Endothelial cell of umbilical vein (primary cell): ENCODE measurements at regions not wholly inside any gene's neighbourhood (a gene's known extent, or its start where the extent isn't known, plus 50 kb on each side); places are given as distances from the start of the nearest gene placed in this dataset.

Source experiments
- EZH2 ChIP-seq: IDR thresholded peaks from 2 replicates; pipeline ENCODE4 v1.6.1; 2012; ENCODE audit warnings: borderline replicate concordance, low read depth, mild to moderate bottlenecking, moderate library complexity, low read length, inconsistent platforms; ENCODE audit not compliant: severe bottlenecking
- FOS ChIP-seq: IDR thresholded peaks from 2 replicates; pipeline ENCODE4 v1.6.1; 2011; ENCODE audit warnings: mild to moderate bottlenecking, low read length, moderate library complexity, borderline replicate concordance; ENCODE audit not compliant: insufficient read depth
- GATA2 ChIP-seq: IDR thresholded peaks from 2 replicates; pipeline ENCODE4 v1.7.0; 2011; ENCODE audit warnings: low read depth, mild to moderate bottlenecking, moderate library complexity, mixed read lengths, low read length; ENCODE audit not compliant: insufficient read length, insufficient read depth
- MYC ChIP-seq: IDR thresholded peaks from one replicate; pipeline ENCODE4 v1.6.1; 2011; ENCODE audit warnings: mild to moderate bottlenecking, low read depth, low read length
- POLR2A ChIP-seq: IDR thresholded peaks from 2 replicates; pipeline ENCODE4 v1.6.1; 2012; ENCODE audit warnings: low read depth, mild to moderate bottlenecking, control low read depth, low read length
- POLR2AphosphoS5 ChIP-seq: IDR thresholded peaks from 2 replicates; pipeline ENCODE4 v1.6.1; 2012; ENCODE audit warnings: low read depth, mild to moderate bottlenecking, control low read depth, low read length, moderate library complexity; ENCODE audit not compliant: insufficient read depth
- TF ChIP-seq, protein P1 (sequence below), 2 donors: IDR thresholded peaks; 1 replicate in 1 of 2; 2 replicates in 1 of 2; pipeline ENCODE4 v1.5.1; 2011; ENCODE audit warnings: low read length in 2 of 2, mild to moderate bottlenecking in 2 of 2, moderate library complexity in 2 of 2, control low read depth in 1 of 2, inconsistent platforms in 1 of 2, low read depth in 1 of 2; ENCODE audit not compliant: insufficient read depth in 1 of 2; ENCODE audit errors: extremely low read depth in 1 of 2
- TF ChIP-seq, protein P2 (sequence below): IDR thresholded peaks from 2 replicates; pipeline ENCODE4 v1.6.1; 2011; ENCODE audit not compliant: insufficient read depth, insufficient read length

DNA sequence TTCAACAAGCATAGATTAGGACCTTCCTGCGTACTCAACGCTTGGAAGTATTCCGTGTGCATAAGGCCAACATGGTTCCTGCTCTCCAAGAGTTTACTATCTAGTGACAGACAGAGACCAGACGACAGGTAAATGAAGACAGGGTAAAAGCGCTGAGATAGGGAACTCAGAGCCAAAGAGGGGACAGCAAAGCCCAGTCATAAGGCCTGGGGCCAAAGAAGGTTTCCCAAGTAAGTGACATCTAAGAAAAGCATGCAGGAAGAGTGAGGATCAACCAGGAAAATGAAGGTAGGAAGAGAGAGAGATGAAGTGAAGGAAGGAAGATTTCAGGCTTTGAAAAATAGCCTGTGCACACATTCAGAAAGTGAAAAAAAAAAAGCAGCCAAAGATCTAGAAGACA, 76.9 kb upstream of the CDH20 start:
- TF ChIP-seq, protein P1, sequence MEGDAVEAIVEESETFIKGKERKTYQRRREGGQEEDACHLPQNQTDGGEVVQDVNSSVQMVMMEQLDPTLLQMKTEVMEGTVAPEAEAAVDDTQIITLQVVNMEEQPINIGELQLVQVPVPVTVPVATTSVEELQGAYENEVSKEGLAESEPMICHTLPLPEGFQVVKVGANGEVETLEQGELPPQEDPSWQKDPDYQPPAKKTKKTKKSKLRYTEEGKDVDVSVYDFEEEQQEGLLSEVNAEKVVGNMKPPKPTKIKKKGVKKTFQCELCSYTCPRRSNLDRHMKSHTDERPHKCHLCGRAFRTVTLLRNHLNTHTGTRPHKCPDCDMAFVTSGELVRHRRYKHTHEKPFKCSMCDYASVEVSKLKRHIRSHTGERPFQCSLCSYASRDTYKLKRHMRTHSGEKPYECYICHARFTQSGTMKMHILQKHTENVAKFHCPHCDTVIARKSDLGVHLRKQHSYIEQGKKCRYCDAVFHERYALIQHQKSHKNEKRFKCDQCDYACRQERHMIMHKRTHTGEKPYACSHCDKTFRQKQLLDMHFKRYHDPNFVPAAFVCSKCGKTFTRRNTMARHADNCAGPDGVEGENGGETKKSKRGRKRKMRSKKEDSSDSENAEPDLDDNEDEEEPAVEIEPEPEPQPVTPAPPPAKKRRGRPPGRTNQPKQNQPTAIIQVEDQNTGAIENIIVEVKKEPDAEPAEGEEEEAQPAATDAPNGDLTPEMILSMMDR (IDR thresholded peaks at IDR 0.05; ENCODE audit: extremely low read depth in 1 of 2, insufficient read depth in 1 of 2, low read depth in 1 of 2, low read length in 2 of 2): no peak
- TF ChIP-seq EZH2 (no peak), POLR2AphosphoS5 (no peak), POLR2A (no peak), FOS (no peak), MYC (no peak), GATA2 (no peak)
- TF ChIP-seq, protein P2, sequence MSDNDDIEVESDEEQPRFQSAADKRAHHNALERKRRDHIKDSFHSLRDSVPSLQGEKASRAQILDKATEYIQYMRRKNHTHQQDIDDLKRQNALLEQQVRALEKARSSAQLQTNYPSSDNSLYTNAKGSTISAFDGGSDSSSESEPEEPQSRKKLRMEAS: no peak
